GM10266 (cell line): ENCODE measurements at regions not wholly inside any gene's neighbourhood (a gene's known extent, or its start where the extent isn't known, plus 50 kb on each side); places are given as distances from the start of the nearest gene placed in this dataset.

Experiments
- DNase-seq: peaks from one replicate; pipeline ENCODE4 v3.0.0; 2012; ENCODE audit errors: extremely low spot score
- TF ChIP-seq, protein P1 (sequence below): IDR thresholded peaks from 2 replicates; pipeline ENCODE4 v1.5.1; 2012; ENCODE audit warnings: mild to moderate bottlenecking, low read depth; ENCODE audit not compliant: control insufficient read depth, insufficient read depth; ENCODE audit errors: missing control alignments

DNA sequence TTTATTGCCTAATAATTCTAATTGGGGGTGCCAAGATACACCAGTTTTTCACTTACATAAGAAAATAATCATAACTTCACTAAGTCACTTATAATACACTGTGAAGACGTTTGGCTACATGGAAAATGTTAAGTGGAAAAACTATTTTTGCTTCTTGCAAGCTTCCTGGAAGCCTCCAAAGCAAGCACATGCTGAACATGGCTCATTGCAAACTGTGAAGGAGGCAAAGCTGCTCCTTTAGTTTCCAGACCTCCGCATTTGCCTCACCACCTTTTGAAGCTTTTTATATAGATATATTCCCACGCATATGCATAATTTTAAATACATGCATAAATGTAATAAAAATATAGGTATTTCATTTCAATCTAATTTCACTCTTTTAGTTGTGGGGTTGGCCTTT, 285.6 kb upstream of the PRDM9 start:
- DNase-seq = no peak
- TF ChIP-seq, protein P1, sequence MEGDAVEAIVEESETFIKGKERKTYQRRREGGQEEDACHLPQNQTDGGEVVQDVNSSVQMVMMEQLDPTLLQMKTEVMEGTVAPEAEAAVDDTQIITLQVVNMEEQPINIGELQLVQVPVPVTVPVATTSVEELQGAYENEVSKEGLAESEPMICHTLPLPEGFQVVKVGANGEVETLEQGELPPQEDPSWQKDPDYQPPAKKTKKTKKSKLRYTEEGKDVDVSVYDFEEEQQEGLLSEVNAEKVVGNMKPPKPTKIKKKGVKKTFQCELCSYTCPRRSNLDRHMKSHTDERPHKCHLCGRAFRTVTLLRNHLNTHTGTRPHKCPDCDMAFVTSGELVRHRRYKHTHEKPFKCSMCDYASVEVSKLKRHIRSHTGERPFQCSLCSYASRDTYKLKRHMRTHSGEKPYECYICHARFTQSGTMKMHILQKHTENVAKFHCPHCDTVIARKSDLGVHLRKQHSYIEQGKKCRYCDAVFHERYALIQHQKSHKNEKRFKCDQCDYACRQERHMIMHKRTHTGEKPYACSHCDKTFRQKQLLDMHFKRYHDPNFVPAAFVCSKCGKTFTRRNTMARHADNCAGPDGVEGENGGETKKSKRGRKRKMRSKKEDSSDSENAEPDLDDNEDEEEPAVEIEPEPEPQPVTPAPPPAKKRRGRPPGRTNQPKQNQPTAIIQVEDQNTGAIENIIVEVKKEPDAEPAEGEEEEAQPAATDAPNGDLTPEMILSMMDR = no peak

DNA sequence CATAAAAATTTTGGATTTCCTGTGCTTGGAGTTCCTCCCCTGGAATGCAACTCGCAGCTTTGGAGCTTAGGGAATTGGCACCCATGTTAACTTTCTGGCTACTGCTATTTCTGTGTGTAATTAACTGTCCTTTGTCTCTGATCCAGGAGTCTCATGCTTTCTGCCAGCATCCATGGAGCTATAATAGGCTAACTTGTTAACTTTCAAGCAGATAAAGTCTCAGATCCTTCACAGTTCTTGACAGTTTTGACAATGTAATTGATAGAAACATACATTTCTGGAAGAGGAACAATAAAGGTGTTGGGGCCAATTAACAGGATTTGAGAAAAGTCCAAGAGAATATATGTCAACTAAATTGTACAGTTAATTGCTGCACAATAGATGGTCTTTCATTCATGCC, 290.2 kb upstream of the PRDM9 start:
- TF ChIP-seq, protein P1 = no peak
- DNase-seq = no peak

DNA sequence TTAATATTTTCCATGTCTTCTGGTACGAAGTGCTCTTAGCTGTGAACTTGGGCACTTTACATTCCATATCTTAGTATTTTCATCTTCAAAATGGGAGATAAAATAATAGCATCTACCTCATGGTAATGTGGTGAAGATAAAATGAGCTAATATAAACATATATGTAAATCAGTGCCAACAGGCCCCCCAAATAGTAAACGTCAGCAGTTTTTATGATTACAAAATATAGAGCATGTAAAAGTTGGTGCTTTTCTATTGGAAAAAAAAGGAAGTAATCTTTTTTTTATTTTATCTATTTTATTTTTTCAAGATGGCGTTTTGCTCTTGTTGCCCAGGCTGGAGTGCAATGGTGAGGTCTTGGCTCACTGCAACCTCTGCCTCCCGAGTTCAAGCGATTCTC, 291.1 kb upstream of the PRDM9 start:
- no peak for DNase-seq
- TF ChIP-seq, protein P1 = no peak

DNA sequence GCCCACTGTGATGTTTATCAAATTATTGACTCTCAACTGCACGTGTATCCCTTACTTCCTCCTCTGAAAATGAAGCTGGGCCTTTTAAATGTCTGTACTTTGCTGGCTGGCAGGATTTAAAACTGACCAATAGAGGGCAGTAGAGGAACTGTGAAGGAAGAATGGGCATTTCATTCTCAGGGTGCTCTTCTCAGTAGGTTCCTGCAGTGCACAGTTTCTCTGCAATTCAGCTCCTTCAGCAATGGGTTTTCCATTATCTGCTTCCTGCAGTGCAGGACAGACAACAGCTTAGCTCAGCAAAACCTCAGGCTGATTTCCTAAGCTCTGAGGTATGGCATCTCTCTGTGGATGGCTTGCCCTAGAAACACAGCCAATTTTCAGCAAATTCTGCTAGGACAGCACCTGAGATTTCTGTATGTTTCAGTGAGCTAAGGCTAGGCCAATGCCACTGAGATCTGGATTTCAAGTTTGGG, 298.4 kb upstream of the PRDM9 start:
- peak; percentile 33 for DNase-seq

DNA sequence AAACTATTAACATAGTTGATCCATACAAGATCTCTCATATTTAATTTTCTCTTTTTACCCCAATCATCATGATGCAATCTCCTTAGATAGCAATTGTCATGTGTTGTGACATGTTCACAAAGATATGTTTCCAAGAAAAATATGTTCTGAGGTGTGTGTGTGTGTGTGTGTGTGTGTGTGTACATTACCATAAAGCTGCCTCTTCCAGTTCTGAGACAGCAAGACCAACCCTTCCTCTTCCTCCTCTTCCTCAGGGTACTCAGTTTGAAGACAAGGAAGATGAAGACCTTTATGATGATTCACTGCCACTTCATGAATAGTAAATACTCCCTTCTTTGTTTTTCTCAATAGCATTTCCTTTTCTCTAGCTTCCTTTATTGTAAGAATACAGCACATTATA, 303.3 kb upstream of the PRDM9 start:
- TF ChIP-seq, protein P1 = no peak
- no peak for DNase-seq

More for the DNA sequence above, 298.4 kb upstream of the PRDM9 start:
- TF ChIP-seq, protein P1 = peak; percentile 78

DNA sequence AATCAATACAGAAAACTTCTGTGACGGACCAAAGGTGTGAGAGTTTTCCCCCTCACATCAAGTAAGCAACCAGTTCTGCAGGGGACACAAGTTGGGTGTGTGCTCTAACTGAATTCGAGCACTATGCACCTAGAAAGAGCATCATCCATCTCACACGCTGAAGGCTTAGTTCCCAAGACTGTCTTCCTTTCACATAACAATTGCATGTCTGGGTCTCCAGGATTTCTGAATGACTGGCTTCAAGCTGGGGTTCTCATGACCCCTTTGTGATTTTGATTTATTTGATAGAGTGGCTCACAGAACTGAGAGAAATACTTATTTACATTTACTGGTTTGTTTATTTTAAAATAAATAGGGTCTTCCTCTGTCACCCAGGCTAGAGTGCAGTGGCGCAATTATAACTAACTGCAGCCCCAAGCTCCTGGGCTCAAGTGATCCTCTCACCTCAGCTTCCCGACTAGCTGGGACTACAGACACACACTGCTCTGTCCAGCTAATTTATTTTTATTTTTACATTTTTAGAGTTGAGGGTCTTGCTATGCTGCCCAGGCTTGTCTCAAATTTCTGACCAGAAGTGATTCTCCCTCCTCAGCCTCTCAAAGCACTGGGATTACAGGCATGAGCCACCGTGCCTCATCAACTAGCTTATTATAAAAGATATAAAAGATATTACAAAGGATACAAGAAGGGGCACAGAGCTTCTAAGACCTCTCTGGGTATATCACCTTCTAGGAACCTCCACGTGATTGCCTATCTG, 316.7 kb upstream of the CDH12 start:
- TF ChIP-seq, protein P1 = no peak
- no peak for DNase-seq

DNA sequence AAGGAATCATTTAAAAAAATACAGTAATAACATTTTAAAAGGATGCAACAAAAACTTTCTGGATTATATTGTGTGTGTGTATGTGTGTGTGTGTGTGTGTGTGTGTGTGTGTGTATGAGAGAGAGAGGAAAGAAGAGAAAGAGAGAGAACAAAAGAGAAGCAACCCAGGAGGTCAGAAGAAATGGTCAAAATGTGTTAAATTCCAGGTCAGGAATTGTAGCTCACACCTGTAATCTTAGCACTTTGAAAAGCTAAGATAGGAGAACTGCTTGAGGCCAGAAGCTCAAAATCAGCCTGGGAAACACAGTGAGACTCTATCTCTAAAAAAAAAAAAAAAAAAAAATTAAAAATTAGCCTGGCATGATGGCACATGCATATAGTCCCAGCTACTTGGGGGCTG, 311.8 kb upstream of the CDH12 start:
- no peak for DNase-seq
- TF ChIP-seq, protein P1 = no peak
